C4-2B (cell line): ENCODE measurements at regions not wholly inside any gene's neighbourhood (a gene's known extent, or its start where the extent isn't known, plus 50 kb on each side); places are given as distances from the start of the nearest gene placed in this dataset.

ENCODE experiments used
- H3K27ac ChIP-seq: fragments of 450-650 bp; 2 replicates; pipeline ENCODE4 v1.5.1; 2017
- CTCF ChIP-seq: fragments of 450-650 bp; conservative IDR thresholded peaks from 2 replicates; pipeline ENCODE4 v1.5.1; 2017; ENCODE audit warnings: mild to moderate bottlenecking
- ZFX ChIP-seq: fragments of 450-650 bp; IDR thresholded peaks from 2 replicates; pipeline ENCODE4 v1.6.1; 2017

GRCh38 chr4:13084210-13084609 lies 399.9 kb downstream of the RAB28 start:
- TF ChIP-seq ZFX (no peak), CTCF (no peak)
- no peak overlapping the region for H3K27ac ChIP-seq

GRCh38 chr4:13081830-13082229 lies 402.3 kb downstream of the RAB28 start:
- no peak overlapping the region for H3K27ac ChIP-seq
- no peak for TF ChIP-seq CTCF
- TF ChIP-seq ZFX = no peak

- TF ChIP-seq ZFX = no peak
- TF ChIP-seq CTCF = no peak
- no peak overlapping the region for H3K27ac ChIP-seq
Observed at GRCh38 chr4:13067077-13067476, 417.1 kb downstream of the RAB28 start.

- no peak overlapping the region for H3K27ac ChIP-seq
- TF ChIP-seq ZFX = no peak
- no peak for TF ChIP-seq CTCF
Observed at GRCh38 chr4:13059019-13059418, 425.1 kb downstream of the RAB28 start.

- no peak for TF ChIP-seq ZFX
- TF ChIP-seq CTCF = no peak
- no peak overlapping the region for H3K27ac ChIP-seq
Observed at GRCh38 chr4:13056630-13057189, 427.4 kb downstream of the RAB28 start.

GRCh38 chr4:13054420-13054970 lies 429.6 kb downstream of the RAB28 start:
- H3K27ac ChIP-seq = no peak overlapping the region
- TF ChIP-seq ZFX (no peak), CTCF (no peak)

GRCh38 chr4:13047591-13047990 lies 436.5 kb downstream of the RAB28 start:
- H3K27ac ChIP-seq = no peak overlapping the region
- TF ChIP-seq ZFX = no peak
- TF ChIP-seq CTCF = no peak; the same call in 1 of the 2 replicates
